ENCODE measurements at regions not wholly inside any gene's neighbourhood (a gene's known extent, or its start where the extent isn't known, plus 50 kb on each side); places are given as distances from the start of the nearest gene placed in this dataset.

DNA sequence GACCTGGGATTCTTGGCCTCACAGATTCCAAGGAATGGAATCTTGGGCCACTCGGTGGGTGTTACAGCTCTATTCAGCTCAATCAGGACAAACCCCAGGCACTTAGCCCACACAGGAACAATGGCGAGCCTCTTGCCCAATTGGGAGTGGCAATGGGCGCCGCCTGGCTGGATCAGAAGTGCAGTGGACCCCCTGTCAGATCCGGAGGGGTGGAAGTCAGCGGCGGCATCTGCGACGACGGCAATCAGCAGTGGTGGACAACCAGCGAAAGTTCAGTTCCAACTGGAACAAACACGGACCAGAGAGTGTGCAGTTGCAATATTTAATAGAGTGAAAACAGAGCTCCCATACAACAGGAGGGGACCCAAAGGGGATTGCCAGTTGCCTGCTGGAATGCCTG lies 378.3 kb downstream of the CDH9 start:
- TF ChIP-seq, protein P1, sequence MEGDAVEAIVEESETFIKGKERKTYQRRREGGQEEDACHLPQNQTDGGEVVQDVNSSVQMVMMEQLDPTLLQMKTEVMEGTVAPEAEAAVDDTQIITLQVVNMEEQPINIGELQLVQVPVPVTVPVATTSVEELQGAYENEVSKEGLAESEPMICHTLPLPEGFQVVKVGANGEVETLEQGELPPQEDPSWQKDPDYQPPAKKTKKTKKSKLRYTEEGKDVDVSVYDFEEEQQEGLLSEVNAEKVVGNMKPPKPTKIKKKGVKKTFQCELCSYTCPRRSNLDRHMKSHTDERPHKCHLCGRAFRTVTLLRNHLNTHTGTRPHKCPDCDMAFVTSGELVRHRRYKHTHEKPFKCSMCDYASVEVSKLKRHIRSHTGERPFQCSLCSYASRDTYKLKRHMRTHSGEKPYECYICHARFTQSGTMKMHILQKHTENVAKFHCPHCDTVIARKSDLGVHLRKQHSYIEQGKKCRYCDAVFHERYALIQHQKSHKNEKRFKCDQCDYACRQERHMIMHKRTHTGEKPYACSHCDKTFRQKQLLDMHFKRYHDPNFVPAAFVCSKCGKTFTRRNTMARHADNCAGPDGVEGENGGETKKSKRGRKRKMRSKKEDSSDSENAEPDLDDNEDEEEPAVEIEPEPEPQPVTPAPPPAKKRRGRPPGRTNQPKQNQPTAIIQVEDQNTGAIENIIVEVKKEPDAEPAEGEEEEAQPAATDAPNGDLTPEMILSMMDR (IDR thresholded peaks at IDR 0.05; ENCODE audit: low read length) = no peak
- TF ChIP-seq EZH2 (optimal IDR thresholded peaks at IDR 0.05; ENCODE audit: low read depth, low read length) = no peak

Measured in MM.1S (cell line).